ENCODE measurements at regions not wholly inside any gene's neighbourhood (a gene's known extent, or its start where the extent isn't known, plus 50 kb on each side); places are given as distances from the start of the nearest gene placed in this dataset.

- ChIA-PET POLR2A (no interaction called here), CTCF (no interaction called here)
- no peak for TF ChIP-seq FOSL2 (IDR thresholded peaks at IDR 0.05; ENCODE audit: borderline replicate concordance, low read depth)
- TF ChIP-seq USF2 (IDR thresholded peaks at IDR 0.05; ENCODE audit: borderline replicate concordance, low read depth, low read length): no peak
- no peak for TF ChIP-seq ELF1 (IDR thresholded peaks at IDR 0.05)
- TF ChIP-seq CHD2 (IDR thresholded peaks at IDR 0.05; ENCODE audit: low read length, partially characterized antibody): no peak
- TF ChIP-seq SIN3A (IDR thresholded peaks at IDR 0.05; ENCODE audit: borderline replicate concordance, low read depth, low read length): no peak
- TF ChIP-seq TAF1 (IDR thresholded peaks at IDR 0.05; ENCODE audit: borderline replicate concordance, low read depth, low read length): no peak
- no peak for TF ChIP-seq EP300 (IDR thresholded peaks at IDR 0.05; ENCODE audit: borderline replicate concordance in 1 of 2, low read depth in 1 of 2, low read length in 1 of 2)
- no peak for TF ChIP-seq MEF2A (IDR thresholded peaks at IDR 0.05; ENCODE audit: borderline replicate concordance, low read depth)
- TF ChIP-seq CTCF (IDR thresholded peaks at IDR 0.05): no peak
- TF ChIP-seq GABPA (IDR thresholded peaks at IDR 0.05; ENCODE audit: low read depth): no peak
- no peak for TF ChIP-seq RFX5 (IDR thresholded peaks at IDR 0.05; ENCODE audit: low read length)
- TF ChIP-seq ZBTB33 (IDR thresholded peaks at IDR 0.05; ENCODE audit: borderline replicate concordance, low read depth): no peak
- no peak for TF ChIP-seq TCF12 (IDR thresholded peaks at IDR 0.05)
- no peak for TF ChIP-seq RCOR1 (IDR thresholded peaks at IDR 0.05; ENCODE audit: low read length)
- TF ChIP-seq SMC3 (IDR thresholded peaks at IDR 0.05; ENCODE audit: low read depth, low read length): no peak
- no peak for TF ChIP-seq PBX3 (IDR thresholded peaks at IDR 0.05)
- TF ChIP-seq JUND (IDR thresholded peaks at IDR 0.05): no peak
- TF ChIP-seq FOXJ3 (CRISPR knock-in tag; IDR thresholded peaks at IDR 0.05): no peak
- no peak for TF ChIP-seq TEAD4 (IDR thresholded peaks at IDR 0.05; ENCODE audit: borderline replicate concordance, insufficient read depth)
- TF ChIP-seq MAX (IDR thresholded peaks at IDR 0.05; ENCODE audit: low read depth): no peak
- H3F3A ChIP-seq (replicated peaks; ENCODE audit: insufficient read depth): no peaks in the 10 kb centered on the region
- 8% methylated on average over 8 of the region's 8 CpGs for WGBS (ENCODE audit: low lambda C conversion rate)
- H3K36me3 ChIP-seq (replicated peaks in 1 of 2; ENCODE audit: control insufficient read depth in 1 of 2, insufficient read depth in 2 of 2, low read length in 1 of 2): no peaks in the 10 kb centered on the region
- no peaks in the 10 kb centered on the region for H3K79me2 ChIP-seq (ENCODE audit: insufficient read depth)
- H3K9me3 ChIP-seq: no peaks in the 10 kb centered on the region
- H3K9ac ChIP-seq: no peak overlapping the region
- no peak overlapping the region for H3K4me2 ChIP-seq
- no peak overlapping the region for H3K4me3 ChIP-seq (ENCODE audit: low read depth in 2 of 2, low read length in 1 of 2)
- no peaks in the 10 kb centered on the region for H3K4me1 ChIP-seq (ENCODE audit: control insufficient read depth in 1 of 2, insufficient read depth in 2 of 2, low read depth in 1 of 2, low read length in 1 of 2)
- no peaks in the 10 kb centered on the region for H4K20me1 ChIP-seq (ENCODE audit: insufficient read depth)
- H3K9me2 ChIP-seq: no peaks in the 10 kb centered on the region
- H3K27ac ChIP-seq (ENCODE audit: low read depth in 2 of 2, low read length in 1 of 2): no peak overlapping the region
- DNase-seq: no peak
- no peaks in the 10 kb centered on the region for H3K27me3 ChIP-seq (ENCODE audit: insufficient read depth)
- H2AFZ ChIP-seq (ENCODE audit: low read depth): no peak overlapping the region
Observed at GRCh38 chr4:68748181-68748991, 67.4 kb upstream of the UGT2B10 start.
